Esophagus muscularis mucosa (tissue), 4 donors: ENCODE measurements at regions not wholly inside any gene's neighbourhood (a gene's known extent, or its start where the extent isn't known, plus 50 kb on each side); places are given as distances from the start of the nearest gene placed in this dataset.

Experiments used
- DNase-seq: peaks from one replicate; pipeline ENCODE4 v3.0.0-alpha.2; 2017; ENCODE audit errors: extremely low spot score
- H3K27ac ChIP-seq, 4 donors: fragments of 200-600 bp; sonication (generic); replicated peaks in 1 of 4; 1 replicate in 3 of 4; 2 replicates in 1 of 4; pipeline ENCODE4 v1.5.1; 2016 to 2019; ENCODE audit warnings: mild to moderate bottlenecking in 1 of 4
- H3K27me3 ChIP-seq, 4 donors: fragments of 200-600 bp; sonication (generic); one replicate each; pipeline versions ENCODE4 v1.5.1 to v1.6.0; 2016 to 2019
- H3K36me3 ChIP-seq, 4 donors: fragments of 200-600 bp; sonication (generic); one replicate each; pipeline ENCODE4 v1.5.1; 2016 to 2019
- H3K4me1 ChIP-seq, 4 donors: fragments of 200-600 bp; sonication (generic); one replicate each; pipeline ENCODE4 v1.5.1; 2016 to 2019
- H3K4me3 ChIP-seq, 4 donors: fragments of 200-600 bp; sonication (generic); 1 replicate in 2 of 4; 2 replicates in 2 of 4; pipeline ENCODE4 v1.5.1; 2016 to 2019; ENCODE audit warnings: mild to moderate bottlenecking in 4 of 4, moderate library complexity in 1 of 4
- H3K9me3 ChIP-seq, 4 donors: fragments of 200-600 bp; sonication (generic); 1 replicate in 3 of 4; 2 replicates in 1 of 4; pipeline ENCODE4 v1.5.1; 2016 to 2019
- CTCF ChIP-seq, 3 experiments: fragments of 200-600 bp in 2 of 3; fragments of 450-650 bp in 1 of 3; sonication (generic) in 2 of 3; IDR thresholded peaks; one replicate each; pipeline ENCODE4 v1.5.1; 2017 to 2019; ENCODE audit warnings: antibody characterized with exemption in 3 of 3, mild to moderate bottlenecking in 2 of 3, moderate library complexity in 1 of 3
- EP300 ChIP-seq: sonication (generic); formaldehyde crosslinking; IDR thresholded peaks from one replicate; pipeline ENCODE4 v1.6.1; 2017; ENCODE audit warnings: antibody characterized with exemption
- POLR2A ChIP-seq: fragments of 450-650 bp; IDR thresholded peaks from one replicate; pipeline ENCODE4 v1.6.1; 2017; ENCODE audit warnings: antibody characterized with exemption, moderate library complexity, mild to moderate bottlenecking, low read depth
- POLR2AphosphoS5 ChIP-seq, 2 donors: sonication (generic); formaldehyde crosslinking; IDR thresholded peaks; one replicate each; pipeline ENCODE4 v1.6.1; 2017; ENCODE audit warnings: antibody characterized with exemption in 2 of 2
- WGBS: methylation state at CpG from one replicate; pipeline ENCODE4 v1.1.5; 2018; 5-methylcytosine and 5-hydroxymethylcytosine counted together
- intact Hi-C: fragments of 100-400 bp; cut with DNase I; formaldehyde crosslinking; loops from one replicate; pipeline ENCODE4 v1.15.1; 2023

GRCh38 chr5:81838307-81838906 is 87.5 kb upstream of the SSBP2 start:
- Histone ChIP-seq H3K27ac (no peak overlapping the region), H3K9me3 (no peaks in the 10 kb centered on the region), H3K4me3 (no peak overlapping the region), H3K4me1 (peaks cover 0 to 7% (median 5%) of the 10 kb centered on the region in 4 donors), H3K36me3 (no peaks in the 10 kb centered on the region), H3K27me3 (no peaks in the 10 kb centered on the region)
- intact Hi-C loops, result no loop called here
- DNase-seq, result no peak
- WGBS, result 84% methylated on average over 2 of the region's 2 CpGs
- TF ChIP-seq CTCF (IDR thresholded peaks at IDR 0.05), result peak; percentile 18 to 51 (median 45)
- no peak for TF ChIP-seq POLR2A
- no peak for TF ChIP-seq POLR2AphosphoS5 (IDR thresholded peaks at IDR 0.05)
- no peak for TF ChIP-seq EP300

GRCh38 chr5:81837667-81838306 is 86.9 kb upstream of the SSBP2 start:
- Histone ChIP-seq H3K27me3 (no peaks in the 10 kb centered on the region), H3K36me3 (no peaks in the 10 kb centered on the region), H3K27ac (no peak overlapping the region), H3K4me3 (no peak overlapping the region), H3K4me1 (peaks cover 0 to 2% (median 0%) of the 10 kb centered on the region in 4 donors), H3K9me3 (no peaks in the 10 kb centered on the region)
- DNase-seq, result no peak
- intact Hi-C loops, result no loop called here
- 89% methylated on average over 4 of the region's 4 CpGs for WGBS
- TF ChIP-seq POLR2AphosphoS5 (IDR thresholded peaks at IDR 0.05) (no peak), CTCF (IDR thresholded peaks at IDR 0.05) (no peak), EP300 (no peak), POLR2A (no peak)

GRCh38 chr5:81835814-81836367 is 85.0 kb upstream of the SSBP2 start:
- H3K4me3 ChIP-seq, result no peak overlapping the region
- H3K36me3 ChIP-seq, result no peaks in the 10 kb centered on the region
- H3K27ac ChIP-seq, result no peak overlapping the region
- no peak for TF ChIP-seq CTCF (IDR thresholded peaks at IDR 0.05)
- TF ChIP-seq POLR2AphosphoS5 (IDR thresholded peaks at IDR 0.05), result no peak
- TF ChIP-seq EP300, result no peak
- no peak for TF ChIP-seq POLR2A
- intact Hi-C loops, result no loop called here
- 76% methylated on average over 4 of the region's 4 CpGs for WGBS
- no peaks in the 10 kb centered on the region for H3K9me3 ChIP-seq
- no peaks in the 10 kb centered on the region for H3K27me3 ChIP-seq
- H3K4me1 ChIP-seq, result no peaks in the 10 kb centered on the region
- no peak for DNase-seq

- Histone ChIP-seq H3K4me3 (no peak overlapping the region), H3K36me3 (no peaks in the 10 kb centered on the region), H3K4me1 (no peaks in the 10 kb centered on the region), H3K9me3 (no peaks in the 10 kb centered on the region), H3K27ac (no peak overlapping the region), H3K27me3 (no peaks in the 10 kb centered on the region)
- 86% methylated on average over 10 of the region's 11 CpGs for WGBS
- intact Hi-C loops, result no loop called here
- no peak for TF ChIP-seq CTCF (IDR thresholded peaks at IDR 0.05)
- TF ChIP-seq EP300, result no peak
- no peak for TF ChIP-seq POLR2AphosphoS5 (IDR thresholded peaks at IDR 0.05)
- no peak for TF ChIP-seq POLR2A
- no peak for DNase-seq
These were observed 83.2 kb upstream of the SSBP2 start for GRCh38 chr5:81834021-81834660.
